ENCODE measurements at regions not wholly inside any gene's neighbourhood (a gene's known extent, or its start where the extent isn't known, plus 50 kb on each side); places are given as distances from the start of the nearest gene placed in this dataset.

- DNase-seq (ENCODE audit: low spot score), result no peak
Measured at GRCh38 chr1:22221233-22221780, 78.4 kb upstream of the WNT4 start.

- no peak for DNase-seq (ENCODE audit: low spot score)
Measured at GRCh38 chr1:22222723-22223122, 79.8 kb upstream of the WNT4 start.

- DNase-seq (ENCODE audit: low spot score), result no peak
Measured at GRCh38 chr1:22223176-22223575, 80.3 kb upstream of the WNT4 start.

GRCh38 chr1:22224091-22224490 is 81.2 kb upstream of the WNT4 start:
- no peak for DNase-seq (ENCODE audit: low spot score)

- DNase-seq (ENCODE audit: low spot score), result no peak
Measured at GRCh38 chr1:22224631-22225030, 81.7 kb upstream of the WNT4 start.

GRCh38 chr1:22225858-22226589 is 83.1 kb upstream of the WNT4 start:
- no peak for DNase-seq (ENCODE audit: low spot score)

GRCh38 chr1:22228074-22228473 is 85.2 kb upstream of the WNT4 start:
- no peak for DNase-seq (ENCODE audit: low spot score)

- DNase-seq (ENCODE audit: low spot score), result no peak
Measured at GRCh38 chr1:22228505-22228911, 85.6 kb upstream of the WNT4 start.

GRCh38 chr1:22229379-22229778 is 86.5 kb upstream of the WNT4 start:
- DNase-seq (ENCODE audit: low spot score), result no peak

- DNase-seq (ENCODE audit: low spot score), result no peak
Measured at GRCh38 chr1:22231068-22231593, 88.2 kb upstream of the WNT4 start.

GRCh38 chr1:22231995-22232690 is 89.2 kb upstream of the WNT4 start:
- no peak for DNase-seq (ENCODE audit: low spot score)

GRCh38 chr1:22233222-22233621 is 90.3 kb upstream of the WNT4 start:
- no peak for DNase-seq (ENCODE audit: low spot score)

- DNase-seq (ENCODE audit: low spot score), result no peak
Measured at GRCh38 chr1:22234476-22235030, 91.7 kb upstream of the WNT4 start.

GRCh38 chr1:22236166-22236565 is 93.3 kb upstream of the WNT4 start:
- no peak for DNase-seq (ENCODE audit: low spot score)

- DNase-seq (ENCODE audit: low spot score), result no peak
Measured at GRCh38 chr1:22236900-22237299, 94.0 kb upstream of the WNT4 start.

- no peak for DNase-seq (ENCODE audit: low spot score)
Measured at GRCh38 chr1:22237433-22238093, 94.7 kb upstream of the WNT4 start.

- no peak for DNase-seq (ENCODE audit: low spot score)
Measured at GRCh38 chr1:22238356-22239224, 95.7 kb upstream of the WNT4 start.

- DNase-seq (ENCODE audit: low spot score), result no peak
Measured at GRCh38 chr1:22239378-22239777, 96.5 kb upstream of the WNT4 start.

GRCh38 chr1:22241250-22241649 is 98.4 kb upstream of the WNT4 start:
- DNase-seq (ENCODE audit: low spot score), result no peak

GRCh38 chr1:22241811-22242210 is 98.9 kb upstream of the WNT4 start:
- no peak for DNase-seq (ENCODE audit: low spot score)

GRCh38 chr1:22245100-22245650 is 102.3 kb upstream of the WNT4 start:
- DNase-seq (ENCODE audit: low spot score), result no peak
